IMR-90 (cell line): ENCODE measurements at regions not wholly inside any gene's neighbourhood (a gene's known extent, or its start where the extent isn't known, plus 50 kb on each side); places are given as distances from the start of the nearest gene placed in this dataset.

ENCODE experiments used
- ATAC-seq: fragments of 200-7000 bp; cut with Tn5 transposase; 2 replicates; pipeline ENCODE4 v1.9.1; 2020; ENCODE audit warnings: low read depth, mild to moderate bottlenecking, moderate library complexity
- BruUV-seq: library from RNA; stranded (reverse); fragments of 400-500 nt; replicated peaks from 2 replicates; lab custom pipeline; 2021; lab: Mats Ljungman, UMichigan
- CTCF ChIA-PET: fragments of 300-600 bp; formaldehyde crosslinking; extraction: SDS; loops from one replicate; lab custom pipeline; 2021; ENCODE audit warnings: antibody characterized with exemption; lab: Yijun Ruan, JAX
- POLR2A ChIA-PET: fragments of 300-600 bp; sonication (Branson Sonifier 250); formaldehyde crosslinking; loops from one replicate; lab custom pipeline; 2022; ENCODE audit warnings: antibody characterized with exemption; ENCODE audit not compliant: unreplicated experiment; lab: Charles Lee
- DNase-seq: peaks from one replicate; pipeline ENCODE4 v3.0.0; 2013
- H2AFZ ChIP-seq: replicated peaks from 2 replicates; pipeline ENCODE3; 2013; ENCODE audit warnings: low read length, mild to moderate bottlenecking; ENCODE audit not compliant: poor library complexity
- H2AK5ac ChIP-seq: 2 replicates; pipeline ENCODE4 v1.6.1; 2013; ENCODE audit warnings: low read depth, low read length, inconsistent platforms
- H2AK9ac ChIP-seq: replicated peaks from 2 replicates; pipeline ENCODE3; 2013; ENCODE audit warnings: mild to moderate bottlenecking, low read depth, low read length, moderate library complexity; ENCODE audit not compliant: poor library complexity
- H2BK120ac ChIP-seq: 2 replicates; pipeline ENCODE4 v1.6.1; 2013; ENCODE audit warnings: low read depth, low read length, inconsistent platforms
- H2BK15ac ChIP-seq: 3 replicates; pipeline ENCODE4 v1.6.1; 2013; ENCODE audit warnings: low read depth, low read length, inconsistent platforms
- H2BK20ac ChIP-seq: 2 replicates; pipeline ENCODE4 v1.6.1; 2013; ENCODE audit warnings: low read depth, mild to moderate bottlenecking, inconsistent platforms, low read length, moderate library complexity
- H2BK5ac ChIP-seq: 2 replicates; pipeline ENCODE4 v1.6.1; 2013; ENCODE audit warnings: mild to moderate bottlenecking, low read depth, low read length, inconsistent platforms; ENCODE audit not compliant: poor library complexity, severe bottlenecking
- H3K14ac ChIP-seq: replicated peaks from 2 replicates; pipeline ENCODE4 v1.6.1; 2013; ENCODE audit warnings: low read depth, low read length, inconsistent platforms
- H3K18ac ChIP-seq: 2 replicates; pipeline ENCODE4 v1.6.1; 2013; ENCODE audit warnings: low read depth, low read length, control low read depth
- H3K23ac ChIP-seq: 2 replicates; pipeline ENCODE4 v1.6.1; 2013; ENCODE audit warnings: low read depth, low read length, inconsistent platforms
- H3K27ac ChIP-seq: 2 replicates; pipeline ENCODE4 v1.5.1; 2013; ENCODE audit warnings: mild to moderate bottlenecking, control low read depth, low read length; ENCODE audit not compliant: insufficient read depth
- H3K27me3 ChIP-seq: 2 replicates; pipeline ENCODE4 v1.6.1; 2013; ENCODE audit warnings: low read length; ENCODE audit not compliant: control insufficient read depth, insufficient read depth
- H3K36me3 ChIP-seq: 2 replicates; pipeline ENCODE4 v1.6.1; 2013; ENCODE audit warnings: low read length, mixed read lengths; ENCODE audit not compliant: control insufficient read depth, insufficient read depth
- H3K4ac ChIP-seq: 2 replicates; pipeline ENCODE4 v1.6.1; 2013; ENCODE audit warnings: low read depth, low read length, inconsistent platforms
- H3K4me1 ChIP-seq: 2 replicates; pipeline ENCODE4 v1.6.1; 2013; ENCODE audit warnings: low read length, mixed read lengths; ENCODE audit not compliant: control insufficient read depth, insufficient read depth
- H3K4me2 ChIP-seq: 2 replicates; pipeline ENCODE4 v1.6.1; 2013; ENCODE audit warnings: low read depth, mild to moderate bottlenecking, control low read depth, low read length, moderate library complexity
- H3K4me3 ChIP-seq: 2 replicates; pipeline ENCODE4 v1.5.1; 2013; ENCODE audit warnings: low read depth, mild to moderate bottlenecking, control low read depth, low read length, moderate library complexity; ENCODE audit not compliant: insufficient read depth
- H3K56ac ChIP-seq: 2 replicates; pipeline ENCODE4 v1.6.1; 2013; ENCODE audit warnings: low read length, inconsistent platforms; ENCODE audit not compliant: insufficient read depth; ENCODE audit errors: extremely low read depth
- H3K79me1 ChIP-seq, 2 experiments: 2 replicates each; pipeline ENCODE4 v1.6.1; 2013; ENCODE audit warnings: low read length in 2 of 2, inconsistent platforms in 1 of 2, low read depth in 1 of 2
- H3K9ac ChIP-seq: 2 replicates; pipeline ENCODE4 v1.6.1; 2013; ENCODE audit warnings: low read depth, low read length, control low read depth
- H3K9me1 ChIP-seq: 2 replicates; pipeline ENCODE4 v1.6.1; 2013; ENCODE audit warnings: low read length, inconsistent platforms; ENCODE audit not compliant: insufficient read depth
- H3K9me3 ChIP-seq: 2 replicates; pipeline ENCODE4 v1.6.1; 2013; ENCODE audit warnings: low read length; ENCODE audit not compliant: control insufficient read depth, insufficient read depth
- H4K20me1 ChIP-seq: 2 replicates; pipeline ENCODE4 v1.6.1; 2013; ENCODE audit warnings: low read length, inconsistent platforms; ENCODE audit not compliant: insufficient read depth
- H4K5ac ChIP-seq: 2 replicates; pipeline ENCODE4 v1.6.1; 2013; ENCODE audit warnings: mild to moderate bottlenecking, low read depth, low read length, control low read depth
- H4K8ac ChIP-seq, 2 experiments: 2 replicates each; pipeline ENCODE4 v1.6.1; 2013; ENCODE audit warnings: low read depth in 2 of 2, low read length in 2 of 2, control low read depth in 1 of 2, inconsistent platforms in 1 of 2
- H4K91ac ChIP-seq: 2 replicates; pipeline ENCODE4 v1.6.1; 2013; ENCODE audit warnings: low read depth, low read length, inconsistent platforms; ENCODE audit not compliant: insufficient read depth
- MAZ ChIP-seq: IDR thresholded peaks from 2 replicates; pipeline ENCODE4 v1.6.1; 2012; ENCODE audit warnings: low read depth, mild to moderate bottlenecking, low read length, improper control_type of control experiment, moderate library complexity, borderline replicate concordance
- MXI1 ChIP-seq: IDR thresholded peaks from 2 replicates; pipeline ENCODE4 v1.6.1; 2012; ENCODE audit warnings: low read depth, mild to moderate bottlenecking, low read length, moderate library complexity, borderline replicate concordance
- NFE2L2 ChIP-seq: fragments of 150-350 bp; IDR thresholded peaks from 2 replicates; pipeline ENCODE4 v1.6.1; 2016; ENCODE audit warnings: low read depth, mild to moderate bottlenecking, low read length
- POLR2A ChIP-seq: IDR thresholded peaks from 2 replicates; pipeline ENCODE4 v1.6.1; 2012; ENCODE audit warnings: mild to moderate bottlenecking, low read depth, low read length
- RAD21 ChIP-seq: IDR thresholded peaks from 2 replicates; pipeline ENCODE4 v1.6.1; 2012; ENCODE audit warnings: low read length, improper control_type of control experiment
- WGBS, 2 experiments: methylation state at CpG; one replicate each; pipeline versions ENCODE4 v1.1.5 to v1.1.7; 2013; ENCODE audit warnings: missing lambda C conversion rate in 2 of 2; ENCODE audit not compliant: insufficient read length in 1 of 2; ENCODE audit errors: extremely low coverage in 2 of 2; 5-methylcytosine and 5-hydroxymethylcytosine counted together
- dilution Hi-C: fragments of 300-500 bp; cut with HindIII; formaldehyde crosslinking; loops from one replicate; pipeline ENCODE4 v1.14.3; 2018; ENCODE audit warnings: low sequenced_read_pairs; ENCODE audit not compliant: unreplicated experiment
- in situ Hi-C: fragments of 300-500 bp; cut with MboI; formaldehyde crosslinking; loops from 3 replicates; pipeline ENCODE4 v1.14.3; 2019; ENCODE audit warnings: low sequenced_read_pairs, inconsistent platforms, mixed read lengths
- intact Hi-C: fragments of 100-400 bp; cut with micrococcal nuclease; formaldehyde crosslinking; loops from 2 replicates; pipeline ENCODE4 v1.10.0; 2022
- TF ChIP-seq, protein P1 (sequence below): conservative IDR thresholded peaks from 2 replicates; pipeline ENCODE4 v1.5.1; 2012; ENCODE audit warnings: mild to moderate bottlenecking, low read depth, low read length, improper control_type of control experiment
- TF ChIP-seq, protein P2 (sequence below): fragments of 150-350 bp; IDR thresholded peaks from 2 replicates; pipeline ENCODE4 v1.6.1; 2017; ENCODE audit warnings: mild to moderate bottlenecking, antibody characterized with exemption, low read length, low read depth
- TF ChIP-seq, protein P3 (sequence below): fragments of 150-350 bp; IDR thresholded peaks from 2 replicates; pipeline ENCODE4 v1.6.1; 2016; ENCODE audit warnings: low read depth, mild to moderate bottlenecking, low read length, moderate library complexity, borderline replicate concordance

DNA sequence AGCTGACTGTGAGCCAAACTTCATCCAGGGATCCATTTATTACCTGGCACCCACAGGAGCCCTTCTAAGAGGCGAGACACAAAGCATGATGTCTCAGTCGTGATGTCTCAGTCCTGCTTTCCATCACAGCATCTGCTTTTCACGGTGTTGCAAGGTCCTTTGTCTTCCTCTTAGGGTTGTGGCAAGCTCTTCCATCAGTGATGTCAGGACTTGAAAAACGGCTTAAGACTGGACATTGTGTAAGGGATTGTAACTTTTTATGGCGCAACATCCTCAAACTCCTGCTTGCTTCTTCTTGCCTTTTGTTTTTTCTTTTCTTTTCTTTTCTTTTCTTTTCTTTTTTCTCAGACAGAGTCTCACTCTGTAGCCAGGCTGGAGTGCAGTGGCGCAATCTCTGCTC, 586.5 kb upstream of the TMEM132C start:
- H3K4ac ChIP-seq = no peak overlapping the region
- H2BK20ac ChIP-seq = no peak overlapping the region
- H2BK5ac ChIP-seq = no peak overlapping the region
- no peak overlapping the region for H3K4me2 ChIP-seq
- H3K18ac ChIP-seq = no peak overlapping the region
- H3K23ac ChIP-seq = no peak overlapping the region
- no peak overlapping the region for H3K9ac ChIP-seq
- no peaks in the 10 kb centered on the region for H3K79me1 ChIP-seq
- ChIA-PET POLR2A (no interaction called here), CTCF (interaction anchor here (0.6 kb wide), 1 partner anchor 299 kb away, joined by 4 read pairs; no protein-coding TSS in a partner anchor)
- no TSS peak for BruUV-seq
- no peak overlapping the region for H2AFZ ChIP-seq
- dilution Hi-C loops = no loop called here
- H3K9me3 ChIP-seq = peaks cover 2% of the 10 kb centered on the region; the same call in 1 of the 2 replicates
- intact Hi-C loops = loop anchor here (10.0 kb wide), 1 partner anchor 596 kb away; no protein-coding TSS in a partner anchor
- no peak overlapping the region for H2BK15ac ChIP-seq
- no peak overlapping the region for H3K56ac ChIP-seq
- in situ Hi-C loops = loop anchor here (10.0 kb wide), 1 partner anchor 196 kb away; no protein-coding TSS in a partner anchor
- H3K36me3 ChIP-seq = no peaks in the 10 kb centered on the region
- ATAC-seq = no peak
- no peak overlapping the region for H2BK120ac ChIP-seq
- TF ChIP-seq, protein P1, sequence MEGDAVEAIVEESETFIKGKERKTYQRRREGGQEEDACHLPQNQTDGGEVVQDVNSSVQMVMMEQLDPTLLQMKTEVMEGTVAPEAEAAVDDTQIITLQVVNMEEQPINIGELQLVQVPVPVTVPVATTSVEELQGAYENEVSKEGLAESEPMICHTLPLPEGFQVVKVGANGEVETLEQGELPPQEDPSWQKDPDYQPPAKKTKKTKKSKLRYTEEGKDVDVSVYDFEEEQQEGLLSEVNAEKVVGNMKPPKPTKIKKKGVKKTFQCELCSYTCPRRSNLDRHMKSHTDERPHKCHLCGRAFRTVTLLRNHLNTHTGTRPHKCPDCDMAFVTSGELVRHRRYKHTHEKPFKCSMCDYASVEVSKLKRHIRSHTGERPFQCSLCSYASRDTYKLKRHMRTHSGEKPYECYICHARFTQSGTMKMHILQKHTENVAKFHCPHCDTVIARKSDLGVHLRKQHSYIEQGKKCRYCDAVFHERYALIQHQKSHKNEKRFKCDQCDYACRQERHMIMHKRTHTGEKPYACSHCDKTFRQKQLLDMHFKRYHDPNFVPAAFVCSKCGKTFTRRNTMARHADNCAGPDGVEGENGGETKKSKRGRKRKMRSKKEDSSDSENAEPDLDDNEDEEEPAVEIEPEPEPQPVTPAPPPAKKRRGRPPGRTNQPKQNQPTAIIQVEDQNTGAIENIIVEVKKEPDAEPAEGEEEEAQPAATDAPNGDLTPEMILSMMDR = no peak
- no peak for TF ChIP-seq NFE2L2
- TF ChIP-seq RAD21 = no peak
- TF ChIP-seq, protein P2, sequence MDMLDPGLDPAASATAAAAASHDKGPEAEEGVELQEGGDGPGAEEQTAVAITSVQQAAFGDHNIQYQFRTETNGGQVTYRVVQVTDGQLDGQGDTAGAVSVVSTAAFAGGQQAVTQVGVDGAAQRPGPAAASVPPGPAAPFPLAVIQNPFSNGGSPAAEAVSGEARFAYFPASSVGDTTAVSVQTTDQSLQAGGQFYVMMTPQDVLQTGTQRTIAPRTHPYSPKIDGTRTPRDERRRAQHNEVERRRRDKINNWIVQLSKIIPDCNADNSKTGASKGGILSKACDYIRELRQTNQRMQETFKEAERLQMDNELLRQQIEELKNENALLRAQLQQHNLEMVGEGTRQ = no peak
- no peak for TF ChIP-seq MXI1
- TF ChIP-seq MAZ = no peak
- TF ChIP-seq, protein P3, sequence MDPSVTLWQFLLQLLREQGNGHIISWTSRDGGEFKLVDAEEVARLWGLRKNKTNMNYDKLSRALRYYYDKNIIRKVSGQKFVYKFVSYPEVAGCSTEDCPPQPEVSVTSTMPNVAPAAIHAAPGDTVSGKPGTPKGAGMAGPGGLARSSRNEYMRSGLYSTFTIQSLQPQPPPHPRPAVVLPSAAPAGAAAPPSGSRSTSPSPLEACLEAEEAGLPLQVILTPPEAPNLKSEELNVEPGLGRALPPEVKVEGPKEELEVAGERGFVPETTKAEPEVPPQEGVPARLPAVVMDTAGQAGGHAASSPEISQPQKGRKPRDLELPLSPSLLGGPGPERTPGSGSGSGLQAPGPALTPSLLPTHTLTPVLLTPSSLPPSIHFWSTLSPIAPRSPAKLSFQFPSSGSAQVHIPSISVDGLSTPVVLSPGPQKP = no peak
- TF ChIP-seq POLR2A = no peak
- H4K20me1 ChIP-seq = no peaks in the 10 kb centered on the region
- no peak overlapping the region for H3K4me3 ChIP-seq
- no peak for DNase-seq
- H2AK5ac ChIP-seq = no peak overlapping the region
- H4K5ac ChIP-seq = no peak overlapping the region
- no peak overlapping the region for H2AK9ac ChIP-seq
- no peaks in the 10 kb centered on the region for H3K9me1 ChIP-seq
- 40% methylated on average over 1 of the region's 6 CpGs; no CpG with 5 or more reads in 1 of the 2 experiments for WGBS, 2 experiments
- H4K8ac ChIP-seq = no peak overlapping the region
- H3K4me1 ChIP-seq = no peaks in the 10 kb centered on the region
- H3K14ac ChIP-seq = no peak overlapping the region
- no peaks in the 10 kb centered on the region for H3K27me3 ChIP-seq
- H3K27ac ChIP-seq = no peak overlapping the region
- no peak overlapping the region for H4K91ac ChIP-seq
